Nucleus accumbens (tissue), 56 donors: ENCODE measurements at regions not wholly inside any gene's neighbourhood (a gene's known extent, or its start where the extent isn't known, plus 50 kb on each side); places are given as distances from the start of the nearest gene placed in this dataset.

ENCODE experiments used
- DNase-seq, 56 donors: peaks; one replicate each; lab custom pipeline; 2025; lab: John Stamatoyannopoulos, UW

- no peak for DNase-seq
Measured at GRCh38 chr2:37857575-37858399, 67.3 kb upstream of the RMDN2 start.

GRCh38 chr2:37858400-37858711 lies 66.7 kb upstream of the RMDN2 start:
- no peak for DNase-seq

GRCh38 chr2:37858725-37859267 lies 66.3 kb upstream of the RMDN2 start:
- DNase-seq = no peak

GRCh38 chr2:37862620-37863019 lies 62.5 kb upstream of the RMDN2 start:
- DNase-seq = no peak

- DNase-seq = no peak
Measured at GRCh38 chr2:37864217-37864616, 60.9 kb upstream of the RMDN2 start.

- no peak for DNase-seq
Measured at GRCh38 chr2:37865640-37866039, 59.4 kb upstream of the RMDN2 start.

- DNase-seq = no peak
Measured at GRCh38 chr2:37866171-37866934, 58.7 kb upstream of the RMDN2 start.

- no peak for DNase-seq
Measured at GRCh38 chr2:37867166-37867565, 57.9 kb upstream of the RMDN2 start.

GRCh38 chr2:37868866-37869265 lies 56.2 kb upstream of the RMDN2 start:
- DNase-seq = no peak

- DNase-seq = no peak
Measured at GRCh38 chr2:37869304-37869703, 55.8 kb upstream of the RMDN2 start.

GRCh38 chr2:37869771-37870170 lies 55.3 kb upstream of the RMDN2 start:
- no peak for DNase-seq

GRCh38 chr2:37870829-37871228 lies 54.3 kb upstream of the RMDN2 start:
- no peak for DNase-seq

- peak in 1 of 56 donors; percentile 9 for DNase-seq
Measured at GRCh38 chr2:37871456-37872191, 53.5 kb upstream of the RMDN2 start.

- DNase-seq = no peak
Measured at GRCh38 chr2:37872192-37872750, 52.8 kb upstream of the RMDN2 start.

- no peak for DNase-seq
Measured at GRCh38 chr2:37873229-37873628, 51.9 kb upstream of the RMDN2 start.

GRCh38 chr2:37873749-37874330 lies 51.2 kb upstream of the RMDN2 start:
- DNase-seq = no peak

- no peak for DNase-seq
Measured at GRCh38 chr2:37874470-37874869, 50.6 kb upstream of the RMDN2 start.
